ENCODE measurements at regions not wholly inside any gene's neighbourhood (a gene's known extent, or its start where the extent isn't known, plus 50 kb on each side); places are given as distances from the start of the nearest gene placed in this dataset.

GRCh38 chr6:14660806-14661579 is 543.4 kb downstream of the CD83 start:
- no peak for TF ChIP-seq CTCF (IDR thresholded peaks at IDR 0.05 in 2 of 3, conservative IDR thresholded peaks at IDR 0.05 in 1 of 3; ENCODE audit: control insufficient read depth in 2 of 3, extremely low read depth in 1 of 3, insufficient read depth in 1 of 3, low read depth in 3 of 3, low read length in 3 of 3)
- 0 out of 2 replicates have a peak, but pooled peaks have one; percentile 32 for TF ChIP-seq CREM (IDR thresholded peaks at IDR 0.05; ENCODE audit: low read depth)
- TF ChIP-seq ETV6 (conservative IDR thresholded peaks at IDR 0.05 in 1 of 2, IDR thresholded peaks at IDR 0.05 in 1 of 2; ENCODE audit: borderline replicate concordance in 1 of 2, low read depth in 1 of 2) = no peak
- TF ChIP-seq DPF2 (IDR thresholded peaks at IDR 0.05) = peak; percentile 61; the same call in 1 of the 2 replicates

Measured in GM12878 (cell line).